ENCODE measurements at regions not wholly inside any gene's neighbourhood (a gene's known extent, or its start where the extent isn't known, plus 50 kb on each side); places are given as distances from the start of the nearest gene placed in this dataset.

GRCh38 chr9:21564175-21564574, 82.1 kb upstream of the IFNE start:
- peaks cover 6% of the 10 kb centered on the region for H3K4me1 Mint-ChIP-seq (ENCODE audit: low read depth)
- H3K4me3 Mint-ChIP-seq (ENCODE audit: unreplicated experiment) = no peak overlapping the region
- H3K27ac Mint-ChIP-seq (ENCODE audit: unreplicated experiment) = no peak overlapping the region
- H3K27me3 Mint-ChIP-seq (ENCODE audit: low read depth) = peaks cover 59% of the 10 kb centered on the region
- DNase-seq (ENCODE audit: low spot score) = no peak
- no peaks in the 10 kb centered on the region for H3K9me3 Mint-ChIP-seq (ENCODE audit: low read depth)
- H3K36me3 Mint-ChIP-seq (ENCODE audit: low read depth) = no peaks in the 10 kb centered on the region
- TF ChIP-seq, protein P1, sequence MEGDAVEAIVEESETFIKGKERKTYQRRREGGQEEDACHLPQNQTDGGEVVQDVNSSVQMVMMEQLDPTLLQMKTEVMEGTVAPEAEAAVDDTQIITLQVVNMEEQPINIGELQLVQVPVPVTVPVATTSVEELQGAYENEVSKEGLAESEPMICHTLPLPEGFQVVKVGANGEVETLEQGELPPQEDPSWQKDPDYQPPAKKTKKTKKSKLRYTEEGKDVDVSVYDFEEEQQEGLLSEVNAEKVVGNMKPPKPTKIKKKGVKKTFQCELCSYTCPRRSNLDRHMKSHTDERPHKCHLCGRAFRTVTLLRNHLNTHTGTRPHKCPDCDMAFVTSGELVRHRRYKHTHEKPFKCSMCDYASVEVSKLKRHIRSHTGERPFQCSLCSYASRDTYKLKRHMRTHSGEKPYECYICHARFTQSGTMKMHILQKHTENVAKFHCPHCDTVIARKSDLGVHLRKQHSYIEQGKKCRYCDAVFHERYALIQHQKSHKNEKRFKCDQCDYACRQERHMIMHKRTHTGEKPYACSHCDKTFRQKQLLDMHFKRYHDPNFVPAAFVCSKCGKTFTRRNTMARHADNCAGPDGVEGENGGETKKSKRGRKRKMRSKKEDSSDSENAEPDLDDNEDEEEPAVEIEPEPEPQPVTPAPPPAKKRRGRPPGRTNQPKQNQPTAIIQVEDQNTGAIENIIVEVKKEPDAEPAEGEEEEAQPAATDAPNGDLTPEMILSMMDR (IDR thresholded peaks at IDR 0.05) = no peak

DNA sequence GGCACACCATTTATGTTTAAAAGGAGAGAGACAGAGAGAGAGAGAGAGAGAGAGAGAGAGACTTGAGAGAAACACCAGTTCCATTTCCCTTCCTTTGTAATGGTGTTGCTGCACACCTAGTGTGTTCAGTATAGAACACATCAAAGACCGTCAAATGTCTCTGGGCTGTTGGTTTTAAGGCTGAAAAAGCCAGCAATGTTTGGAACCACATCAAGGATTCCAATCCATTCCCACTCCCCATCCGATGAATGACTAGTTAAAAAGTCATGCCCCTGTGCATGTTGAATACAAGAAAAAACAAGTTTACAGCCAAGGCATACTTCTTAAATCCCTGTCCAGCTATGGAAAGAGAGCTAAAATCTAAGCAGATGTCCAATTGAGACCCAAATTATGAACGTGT, 83.0 kb upstream of the IFNE start:
- DNase-seq (ENCODE audit: low spot score) = no peak
- no peaks in the 10 kb centered on the region for H3K36me3 Mint-ChIP-seq (ENCODE audit: low read depth)

GRCh38 chr9:21567926-21568325, 85.8 kb upstream of the IFNE start:
- H3K9me3 Mint-ChIP-seq (ENCODE audit: low read depth) = no peaks in the 10 kb centered on the region
- peaks cover 59% of the 10 kb centered on the region for H3K27me3 Mint-ChIP-seq (ENCODE audit: low read depth)
- no peaks in the 10 kb centered on the region for H3K36me3 Mint-ChIP-seq (ENCODE audit: low read depth)
- no peak overlapping the region for H3K4me3 Mint-ChIP-seq (ENCODE audit: unreplicated experiment)
- DNase-seq (ENCODE audit: low spot score) = no peak
- no peaks in the 10 kb centered on the region for H3K4me1 Mint-ChIP-seq (ENCODE audit: low read depth)
- H3K27ac Mint-ChIP-seq (ENCODE audit: unreplicated experiment) = no peak overlapping the region
- TF ChIP-seq, protein P1 (IDR thresholded peaks at IDR 0.05) = no peak

More for the DNA sequence above, 83.0 kb upstream of the IFNE start:
- H3K4me1 Mint-ChIP-seq (ENCODE audit: low read depth) = peaks cover 2% of the 10 kb centered on the region
- TF ChIP-seq, protein P1 (IDR thresholded peaks at IDR 0.05) = no peak
- H3K9me3 Mint-ChIP-seq (ENCODE audit: low read depth) = no peaks in the 10 kb centered on the region
- no peak overlapping the region for H3K4me3 Mint-ChIP-seq (ENCODE audit: unreplicated experiment)
- peaks cover 57% of the 10 kb centered on the region for H3K27me3 Mint-ChIP-seq (ENCODE audit: low read depth)
- no peak overlapping the region for H3K27ac Mint-ChIP-seq (ENCODE audit: unreplicated experiment)

DNA sequence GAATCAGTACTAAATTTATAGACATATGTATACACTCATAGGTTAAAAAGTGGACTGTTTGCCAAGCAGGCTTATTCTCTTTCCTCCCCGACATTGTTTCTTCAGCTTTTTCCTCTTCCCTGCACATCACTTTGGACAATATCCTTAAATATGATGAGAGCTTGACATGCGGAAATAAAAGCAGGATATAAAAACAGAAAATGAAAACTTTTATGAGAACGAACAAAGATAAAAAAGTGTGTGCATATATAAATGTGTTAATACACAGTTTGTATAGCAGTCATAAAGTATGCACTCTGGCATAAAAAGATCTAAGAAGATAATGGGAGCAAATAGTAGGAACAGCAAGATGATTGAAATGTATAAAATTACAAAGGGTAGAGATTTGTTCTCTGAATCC, 86.4 kb upstream of the IFNE start:
- Mint-ChIP-seq H3K4me3 (ENCODE audit: unreplicated experiment) (no peak overlapping the region), H3K27ac (ENCODE audit: unreplicated experiment) (no peak overlapping the region), H3K36me3 (ENCODE audit: low read depth) (no peaks in the 10 kb centered on the region), H3K4me1 (ENCODE audit: low read depth) (no peaks in the 10 kb centered on the region), H3K9me3 (ENCODE audit: low read depth) (no peaks in the 10 kb centered on the region), H3K27me3 (ENCODE audit: low read depth) (peaks cover 56% of the 10 kb centered on the region)
- DNase-seq (ENCODE audit: low spot score) = no peak
- TF ChIP-seq, protein P1 (IDR thresholded peaks at IDR 0.05) = no peak

GRCh38 chr9:21569721-21570120, 87.6 kb upstream of the IFNE start:
- Mint-ChIP-seq H3K27ac (ENCODE audit: unreplicated experiment) (no peak overlapping the region), H3K9me3 (ENCODE audit: low read depth) (no peaks in the 10 kb centered on the region), H3K36me3 (ENCODE audit: low read depth) (no peaks in the 10 kb centered on the region), H3K4me3 (ENCODE audit: unreplicated experiment) (no peak overlapping the region), H3K27me3 (ENCODE audit: low read depth) (peaks cover 45% of the 10 kb centered on the region), H3K4me1 (ENCODE audit: low read depth) (no peaks in the 10 kb centered on the region)
- no peak for DNase-seq (ENCODE audit: low spot score)
- TF ChIP-seq, protein P1 (IDR thresholded peaks at IDR 0.05) = no peak
